GM13976 (cell line): ENCODE measurements at regions not wholly inside any gene's neighbourhood (a gene's known extent, or its start where the extent isn't known, plus 50 kb on each side); places are given as distances from the start of the nearest gene placed in this dataset.
A peak's percentile ranks its signal among the peaks of the same experiment; 100 is the strongest.
"Not testable (repeated sequence)": the region's sequence is repeated elsewhere in the genome, so short reads cannot be mapped to it uniquely, and the experiment has no call there.

Experiments
- DNase-seq: peaks from one replicate; pipeline ENCODE4 v3.0.0; 2012; ENCODE audit warnings: low spot score
- CTCF ChIP-seq: IDR thresholded peaks from 2 replicates; pipeline ENCODE4 v1.5.1; 2012; ENCODE audit warnings: borderline replicate concordance, mild to moderate bottlenecking; ENCODE audit not compliant: insufficient read depth; ENCODE audit errors: extremely low read depth, missing control alignments, control extremely low read depth
- in situ Hi-C: fragments of 300-500 bp; cut with MboI; formaldehyde crosslinking; loops from one replicate; pipeline ENCODE4 v1.12.0; 2022; ENCODE audit warnings: low sequenced_read_pairs, mixed read lengths, inconsistent platforms; ENCODE audit not compliant: unreplicated experiment

DNA sequence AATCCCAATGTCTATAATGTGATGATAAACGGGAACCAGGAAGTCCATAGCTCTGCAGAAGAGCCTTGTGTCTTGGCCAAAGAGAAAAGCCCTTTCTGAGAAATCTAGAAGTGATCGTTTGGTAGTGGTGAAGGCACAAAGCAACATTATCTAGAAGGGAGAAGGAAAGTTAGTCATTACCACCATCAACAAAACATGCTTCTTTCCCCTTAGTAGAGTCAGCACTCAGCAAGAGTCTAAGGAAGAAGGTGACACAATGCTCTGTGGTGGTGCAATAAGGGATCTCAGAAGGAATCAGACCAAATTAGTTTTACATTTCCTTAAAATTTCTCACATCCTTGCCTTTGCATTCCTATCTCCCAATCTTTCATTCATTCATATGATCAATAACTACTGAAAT lies 134.4 kb upstream of the PRDX6 start:
- in situ Hi-C loops = no loop called here
- no peak for TF ChIP-seq CTCF
- no peak for DNase-seq

- no peak for TF ChIP-seq CTCF
- DNase-seq = no peak
- in situ Hi-C loops = no loop called here
Observed at GRCh38 chr1:173344034-173344743, 132.9 kb upstream of the PRDX6 start.

GRCh38 chr1:173347282-173347818 lies 129.8 kb upstream of the PRDX6 start:
- in situ Hi-C loops = no loop called here
- no peak for TF ChIP-seq CTCF
- no peak for DNase-seq

- in situ Hi-C loops, DNase-seq: not testable (repeated sequence)
Observed at GRCh38 chr1:173352635-173353034, 124.5 kb upstream of the PRDX6 start.

GRCh38 chr1:173353350-173353749 lies 123.8 kb upstream of the PRDX6 start:
- DNase-seq = no peak
- in situ Hi-C loops = no loop called here

DNA sequence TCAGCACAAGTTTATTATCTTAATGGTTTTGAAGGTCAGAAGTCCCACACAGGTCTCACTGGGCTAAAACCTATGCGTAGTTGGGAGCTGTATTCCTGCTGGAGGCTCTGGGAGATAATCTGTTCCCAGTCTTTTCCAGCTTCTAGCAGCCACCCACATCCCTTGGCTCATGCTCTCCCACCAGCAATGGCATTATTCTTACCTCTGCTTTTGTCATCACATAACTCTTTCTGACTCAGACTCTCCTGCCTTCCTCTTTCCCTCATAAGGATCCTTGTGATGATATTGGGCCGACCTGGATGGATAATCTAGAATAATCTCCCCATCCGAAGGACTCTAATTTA lies 122.2 kb upstream of the PRDX6 start:
- no peak for DNase-seq
- in situ Hi-C loops = no loop called here
- no peak for TF ChIP-seq CTCF

More at GRCh38 chr1:173353350-173353749, 123.8 kb upstream of the PRDX6 start:
- TF ChIP-seq CTCF = no peak

GRCh38 chr1:173355281-173356031 lies 121.7 kb upstream of the PRDX6 start:
- in situ Hi-C loops = no loop called here
- peak; percentile 39 for DNase-seq
- no peak for TF ChIP-seq CTCF
